A673 (cell line): ENCODE measurements at regions not wholly inside any gene's neighbourhood (a gene's known extent, or its start where the extent isn't known, plus 50 kb on each side); places are given as distances from the start of the nearest gene placed in this dataset.
"Not testable (repeated sequence)": the region's sequence is repeated elsewhere in the genome, so short reads cannot be mapped to it uniquely, and the experiment has no call there.

Experiments used
- CTCF ChIP-seq: fragments of 300-800, 200-600 bp; sonication (generic); conservative IDR thresholded peaks from 2 replicates; pipeline ENCODE4 v1.5.1; 2017; ENCODE audit warnings: low read depth, mild to moderate bottlenecking, antibody characterized with exemption, low read length, moderate library complexity, mixed read lengths
- EZH2 ChIP-seq: fragments of 200-600 bp; sonication (generic); IDR thresholded peaks from 2 replicates; pipeline ENCODE4 v1.6.1; 2017; ENCODE audit warnings: borderline replicate concordance, low read depth, mild to moderate bottlenecking, mixed read lengths, antibody characterized with exemption, low read length; ENCODE audit not compliant: poor library complexity, severe bottlenecking

DNA sequence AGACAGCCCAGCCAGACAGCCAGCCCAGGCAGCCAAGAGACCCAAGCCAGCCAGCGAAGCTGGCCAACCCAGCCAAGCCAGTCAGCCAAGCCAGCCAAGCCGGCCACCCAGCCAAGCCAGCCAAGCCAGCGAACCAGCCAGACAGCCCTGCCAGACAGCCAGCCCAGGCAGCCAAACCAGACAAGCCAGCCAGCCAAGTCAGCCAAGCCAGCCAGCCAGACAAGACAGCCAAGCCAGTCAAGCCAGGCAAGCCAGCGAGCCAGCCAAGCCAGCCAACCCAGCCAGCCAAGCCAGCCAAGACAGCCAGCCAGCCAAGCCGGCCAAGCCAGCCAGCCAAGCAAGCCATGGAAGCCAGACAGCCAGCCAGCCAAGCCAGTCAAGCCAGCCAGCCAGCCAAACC is 327.9 kb upstream of the PLGLB2 start:
- not testable (repeated sequence) for TF ChIP-seq EZH2, CTCF
